ENCODE measurements at regions not wholly inside any gene's neighbourhood (a gene's known extent, or its start where the extent isn't known, plus 50 kb on each side); places are given as distances from the start of the nearest gene placed in this dataset.

DNA sequence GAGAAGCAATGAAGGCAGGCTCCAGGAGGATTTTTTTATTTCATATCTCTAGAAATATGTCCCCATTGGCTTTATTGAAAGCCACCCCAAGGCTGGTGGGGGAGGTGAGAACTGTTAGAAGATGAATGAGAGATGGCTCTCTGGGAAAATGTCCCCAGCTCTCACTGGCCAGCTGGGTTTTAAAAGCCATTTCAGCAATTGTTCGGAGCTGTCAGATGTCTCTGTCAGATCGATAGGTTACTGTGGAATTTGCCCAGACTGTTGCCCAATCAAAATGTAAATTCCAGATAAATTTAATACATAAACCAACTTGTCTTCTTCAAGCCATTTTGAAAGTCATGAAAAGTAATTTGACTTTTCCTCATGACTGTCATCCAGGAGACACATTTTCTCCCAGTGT lies 67.0 kb upstream of the BRINP1 start:
- no peak for TF ChIP-seq POLR2AphosphoS5 (IDR thresholded peaks at IDR 0.05)
- TF ChIP-seq, protein P1, sequence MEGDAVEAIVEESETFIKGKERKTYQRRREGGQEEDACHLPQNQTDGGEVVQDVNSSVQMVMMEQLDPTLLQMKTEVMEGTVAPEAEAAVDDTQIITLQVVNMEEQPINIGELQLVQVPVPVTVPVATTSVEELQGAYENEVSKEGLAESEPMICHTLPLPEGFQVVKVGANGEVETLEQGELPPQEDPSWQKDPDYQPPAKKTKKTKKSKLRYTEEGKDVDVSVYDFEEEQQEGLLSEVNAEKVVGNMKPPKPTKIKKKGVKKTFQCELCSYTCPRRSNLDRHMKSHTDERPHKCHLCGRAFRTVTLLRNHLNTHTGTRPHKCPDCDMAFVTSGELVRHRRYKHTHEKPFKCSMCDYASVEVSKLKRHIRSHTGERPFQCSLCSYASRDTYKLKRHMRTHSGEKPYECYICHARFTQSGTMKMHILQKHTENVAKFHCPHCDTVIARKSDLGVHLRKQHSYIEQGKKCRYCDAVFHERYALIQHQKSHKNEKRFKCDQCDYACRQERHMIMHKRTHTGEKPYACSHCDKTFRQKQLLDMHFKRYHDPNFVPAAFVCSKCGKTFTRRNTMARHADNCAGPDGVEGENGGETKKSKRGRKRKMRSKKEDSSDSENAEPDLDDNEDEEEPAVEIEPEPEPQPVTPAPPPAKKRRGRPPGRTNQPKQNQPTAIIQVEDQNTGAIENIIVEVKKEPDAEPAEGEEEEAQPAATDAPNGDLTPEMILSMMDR (IDR thresholded peaks at IDR 0.05 in 8 of 11, conservative IDR thresholded peaks at IDR 0.05 in 3 of 11) = no peak

Measured in spleen (tissue), 7 donors.